ENCODE measurements at regions not wholly inside any gene's neighbourhood (a gene's known extent, or its start where the extent isn't known, plus 50 kb on each side); places are given as distances from the start of the nearest gene placed in this dataset.

- no peak for TF ChIP-seq CTCF (IDR thresholded peaks at IDR 0.05)
- no peak for TF ChIP-seq POLR2A (IDR thresholded peaks at IDR 0.05)
Observed at GRCh38 chr3:34938784-34939183, 700.5 kb upstream of the ARPP21 start.

Measured in Peyer's patch (tissue), 4 donors.